ENCODE measurements at regions not wholly inside any gene's neighbourhood (a gene's known extent, or its start where the extent isn't known, plus 50 kb on each side); places are given as distances from the start of the nearest gene placed in this dataset.

- Histone ChIP-seq H3K4me3 (no peak overlapping the region), H3K36me3 (no peaks in the 10 kb centered on the region), H3K9me3 (no peaks in the 10 kb centered on the region), H3K27me3 (ENCODE audit: low read depth) (no peaks in the 10 kb centered on the region), H3K27ac (no peak overlapping the region), H3K4me1 (peaks cover 17% of the 10 kb centered on the region)
- DNase-seq (no peak), ATAC-seq (no peak)
- intact Hi-C loops (cut with DNase I), result no loop called here
- no peak for TF ChIP-seq CTCF (IDR thresholded peaks at IDR 0.05)
Measured at GRCh38 chr12:92546635-92547348, 156.0 kb upstream of the PLEKHG7 start.

- no peaks in the 10 kb centered on the region for H3K36me3 ChIP-seq
- ATAC-seq, result no peak
- no peak for DNase-seq
- H3K27me3 ChIP-seq (ENCODE audit: low read depth), result no peaks in the 10 kb centered on the region
- intact Hi-C loops (cut with DNase I), result no loop called here
- H3K4me1 ChIP-seq, result peaks cover 15% of the 10 kb centered on the region
- H3K4me3 ChIP-seq, result no peak overlapping the region
- no peaks in the 10 kb centered on the region for H3K9me3 ChIP-seq
- no peak for TF ChIP-seq CTCF (IDR thresholded peaks at IDR 0.05)
- no peak overlapping the region for H3K27ac ChIP-seq
Measured at GRCh38 chr12:92546259-92546634, 156.5 kb upstream of the PLEKHG7 start.

- no peak for DNase-seq
- H3K27ac ChIP-seq, result no peak overlapping the region
- no peak for TF ChIP-seq CTCF (IDR thresholded peaks at IDR 0.05)
- intact Hi-C loops (cut with DNase I), result no loop called here
- peaks cover 31% of the 10 kb centered on the region for H3K4me1 ChIP-seq
- no peaks in the 10 kb centered on the region for H3K27me3 ChIP-seq (ENCODE audit: low read depth)
- H3K4me3 ChIP-seq, result no peak overlapping the region
- no peak for ATAC-seq
- no peaks in the 10 kb centered on the region for H3K9me3 ChIP-seq
- H3K36me3 ChIP-seq, result no peaks in the 10 kb centered on the region
Measured at GRCh38 chr12:92544322-92544721, 158.5 kb upstream of the PLEKHG7 start.

- ATAC-seq (no peak), DNase-seq (no peak)
- Histone ChIP-seq H3K27me3 (ENCODE audit: low read depth) (no peaks in the 10 kb centered on the region), H3K36me3 (no peaks in the 10 kb centered on the region), H3K9me3 (no peaks in the 10 kb centered on the region), H3K4me3 (no peak overlapping the region), H3K27ac (no peak overlapping the region), H3K4me1 (peaks cover 36% of the 10 kb centered on the region)
- intact Hi-C loops (cut with DNase I), result no loop called here
- no peak for TF ChIP-seq CTCF (IDR thresholded peaks at IDR 0.05)
Measured at GRCh38 chr12:92543840-92544239, 158.9 kb upstream of the PLEKHG7 start.

GRCh38 chr12:92543359-92543758 lies 159.4 kb upstream of the PLEKHG7 start:
- no peaks in the 10 kb centered on the region for H3K9me3 ChIP-seq
- no peak for DNase-seq
- TF ChIP-seq CTCF (IDR thresholded peaks at IDR 0.05), result no peak
- H3K27me3 ChIP-seq (ENCODE audit: low read depth), result no peaks in the 10 kb centered on the region
- peaks cover 39% of the 10 kb centered on the region for H3K4me1 ChIP-seq
- H3K27ac ChIP-seq, result no peak overlapping the region
- ATAC-seq, result peak; percentile 45 to 55
- H3K36me3 ChIP-seq, result no peaks in the 10 kb centered on the region
- intact Hi-C loops (cut with DNase I), result no loop called here
- no peak overlapping the region for H3K4me3 ChIP-seq

Data from lower lobe of right lung (tissue), 2 donors.